BE2C (cell line): ENCODE measurements at regions not wholly inside any gene's neighbourhood (a gene's known extent, or its start where the extent isn't known, plus 50 kb on each side); places are given as distances from the start of the nearest gene placed in this dataset.
"Not testable (repeated sequence)": the region's sequence is repeated elsewhere in the genome, so short reads cannot be mapped to it uniquely, and the experiment has no call there.

Source experiments
- DNase-seq: peaks from one replicate; pipeline ENCODE4 v3.0.0-alpha.2; 2020
- H3K27me3 ChIP-seq: fragments of 250-450 bp; sonication (Bioruptor Pico); 2 replicates; pipeline ENCODE4 v1.5.1; 2020; ENCODE audit warnings: mild to moderate bottlenecking
- H3K36me3 ChIP-seq: fragments of 250-450 bp; sonication (Bioruptor Pico); 2 replicates; pipeline ENCODE4 v1.5.1; 2020; ENCODE audit warnings: mild to moderate bottlenecking
- H3K4me1 ChIP-seq: fragments of 250-450 bp; sonication (Bioruptor Pico); 2 replicates; pipeline ENCODE4 v1.5.1; 2020
- H3K4me3 ChIP-seq: 2 replicates; pipeline ENCODE4 v1.5.1; 2011; ENCODE audit warnings: low read depth, low read length
- H3K9me3 ChIP-seq: fragments of 250-450 bp; sonication (Bioruptor Pico); 2 replicates; pipeline ENCODE4 v1.5.1; 2020
- CTCF ChIP-seq: IDR thresholded peaks from 2 replicates; pipeline ENCODE4 v1.5.1; 2012; ENCODE audit warnings: mild to moderate bottlenecking, low read depth, low read length

- no peak for TF ChIP-seq CTCF
- no peaks in the 10 kb centered on the region for H3K9me3 ChIP-seq
- H3K36me3 ChIP-seq, result no peaks in the 10 kb centered on the region
- DNase-seq, result no peak
- H3K27me3 ChIP-seq, result no peaks in the 10 kb centered on the region
- no peaks in the 10 kb centered on the region for H3K4me1 ChIP-seq
- H3K4me3 ChIP-seq, result no peak overlapping the region
These were observed 82.8 kb upstream of the CD28 start for GRCh38 chr2:203623661-203624060.

- H3K4me3 ChIP-seq, result no peak overlapping the region
- no peaks in the 10 kb centered on the region for H3K27me3 ChIP-seq
- H3K4me1 ChIP-seq, result no peaks in the 10 kb centered on the region
- no peaks in the 10 kb centered on the region for H3K9me3 ChIP-seq
- no peak for TF ChIP-seq CTCF
- DNase-seq, result no peak
- no peaks in the 10 kb centered on the region for H3K36me3 ChIP-seq
These were observed 80.7 kb upstream of the CD28 start for GRCh38 chr2:203625701-203626100.

GRCh38 chr2:203626247-203626646 is 80.2 kb upstream of the CD28 start:
- H3K27me3 ChIP-seq, H3K4me1 ChIP-seq, H3K4me3 ChIP-seq, H3K36me3 ChIP-seq, DNase-seq, H3K9me3 ChIP-seq: not testable (repeated sequence)

- no peak for DNase-seq
- TF ChIP-seq CTCF, result no peak
- Histone ChIP-seq H3K4me1 (no peaks in the 10 kb centered on the region), H3K9me3 (no peaks in the 10 kb centered on the region), H3K27me3 (no peaks in the 10 kb centered on the region), H3K4me3 (no peak overlapping the region), H3K36me3 (no peaks in the 10 kb centered on the region)
These were observed 79.3 kb upstream of the CD28 start for GRCh38 chr2:203626952-203627681.

GRCh38 chr2:203629699-203630098 is 76.7 kb upstream of the CD28 start:
- no peak for TF ChIP-seq CTCF
- no peaks in the 10 kb centered on the region for H3K4me1 ChIP-seq
- DNase-seq, result no peak
- H3K27me3 ChIP-seq, result no peaks in the 10 kb centered on the region
- no peaks in the 10 kb centered on the region for H3K36me3 ChIP-seq
- H3K9me3 ChIP-seq, result no peaks in the 10 kb centered on the region
- H3K4me3 ChIP-seq, result no peak overlapping the region

GRCh38 chr2:203631068-203631757 is 75.2 kb upstream of the CD28 start:
- no peak for TF ChIP-seq CTCF
- Histone ChIP-seq H3K4me3 (no peak overlapping the region), H3K27me3 (no peaks in the 10 kb centered on the region), H3K4me1 (no peaks in the 10 kb centered on the region), H3K9me3 (no peaks in the 10 kb centered on the region), H3K36me3 (no peaks in the 10 kb centered on the region)
- DNase-seq, result no peak
